Mesendoderm (in vitro differentiated cells): ENCODE measurements at regions not wholly inside any gene's neighbourhood (a gene's known extent, or its start where the extent isn't known, plus 50 kb on each side); places are given as distances from the start of the nearest gene placed in this dataset.

ENCODE experiments used
- DNase-seq: peaks from one replicate; pipeline ENCODE4 v3.0.0; 2013
- H2AK5ac ChIP-seq: 2 replicates; pipeline ENCODE4 v1.6.1; 2013; ENCODE audit warnings: low read length, inconsistent platforms
- H2BK120ac ChIP-seq: 2 replicates; pipeline ENCODE4 v1.6.1; 2013; ENCODE audit warnings: low read depth, mild to moderate bottlenecking, low read length, moderate library complexity, mixed read lengths
- H2BK15ac ChIP-seq: replicated peaks from 2 replicates; pipeline ENCODE4 v1.6.1; 2013; ENCODE audit warnings: low read depth, mild to moderate bottlenecking, moderate library complexity
- H2BK5ac ChIP-seq: 2 replicates; pipeline ENCODE4 v1.6.1; 2013; ENCODE audit warnings: low read length, inconsistent platforms
- H3K18ac ChIP-seq: 2 replicates; pipeline ENCODE4 v1.6.1; 2013; ENCODE audit warnings: mild to moderate bottlenecking, low read length, mixed read lengths
- H3K23ac ChIP-seq: one replicate; pipeline ENCODE4 v1.6.1; 2013; ENCODE audit warnings: low read length
- H3K27ac ChIP-seq: 2 replicates; pipeline ENCODE4 v1.5.1; 2013; ENCODE audit warnings: low read depth, mild to moderate bottlenecking, inconsistent platforms, low read length, moderate library complexity
- H3K27me3 ChIP-seq: 2 replicates; pipeline ENCODE4 v1.6.1; 2013; ENCODE audit warnings: low read length, control low read depth, mild to moderate bottlenecking, inconsistent platforms; ENCODE audit not compliant: insufficient read depth, poor library complexity
- H3K36me3 ChIP-seq: 2 replicates; pipeline ENCODE4 v1.6.1; 2013; ENCODE audit warnings: low read length, inconsistent platforms; ENCODE audit not compliant: control insufficient read depth, insufficient read depth
- H3K4ac ChIP-seq: one replicate; pipeline ENCODE4 v1.6.1; 2013; ENCODE audit warnings: low read depth, mild to moderate bottlenecking, low read length, moderate library complexity
- H3K4me1 ChIP-seq: 2 replicates; pipeline ENCODE4 v1.6.1; 2013; ENCODE audit warnings: low read depth, low read length, inconsistent platforms; ENCODE audit not compliant: control insufficient read depth
- H3K4me2 ChIP-seq: 2 replicates; pipeline ENCODE4 v1.6.1; 2013; ENCODE audit warnings: low read length
- H3K4me3 ChIP-seq: 2 replicates; pipeline ENCODE4 v1.5.1; 2013; ENCODE audit warnings: mild to moderate bottlenecking, low read length
- H3K56ac ChIP-seq: one replicate; pipeline ENCODE4 v1.6.1; 2013; ENCODE audit warnings: low read length
- H3K79me1 ChIP-seq: 2 replicates; pipeline ENCODE4 v1.6.1; 2013; ENCODE audit warnings: low read length, inconsistent platforms
- H3K79me2 ChIP-seq: 2 replicates; pipeline ENCODE4 v1.6.1; 2013; ENCODE audit warnings: mild to moderate bottlenecking, low read length; ENCODE audit not compliant: control insufficient read depth, insufficient read depth
- H3K9ac ChIP-seq: 2 replicates; pipeline ENCODE4 v1.6.1; 2013; ENCODE audit warnings: low read length, inconsistent platforms
- H4K5ac ChIP-seq: one replicate; pipeline ENCODE4 v1.6.1; 2013; ENCODE audit warnings: low read length
- H4K8ac ChIP-seq: one replicate; pipeline ENCODE4 v1.6.1; 2013; ENCODE audit warnings: low read depth, mild to moderate bottlenecking, control low read depth, low read length, moderate library complexity
- WGBS: extraction: QIAGEN DNeasy Blood & Tissue Kit; methylation state at CpG from one replicate; pipeline ENCODE4 v1.1.7; 2013; ENCODE audit warnings: low lambda C conversion rate, missing lambda C conversion rate; ENCODE audit not compliant: insufficient coverage; ENCODE audit errors: extremely low coverage; 5-methylcytosine and 5-hydroxymethylcytosine counted together

DNA sequence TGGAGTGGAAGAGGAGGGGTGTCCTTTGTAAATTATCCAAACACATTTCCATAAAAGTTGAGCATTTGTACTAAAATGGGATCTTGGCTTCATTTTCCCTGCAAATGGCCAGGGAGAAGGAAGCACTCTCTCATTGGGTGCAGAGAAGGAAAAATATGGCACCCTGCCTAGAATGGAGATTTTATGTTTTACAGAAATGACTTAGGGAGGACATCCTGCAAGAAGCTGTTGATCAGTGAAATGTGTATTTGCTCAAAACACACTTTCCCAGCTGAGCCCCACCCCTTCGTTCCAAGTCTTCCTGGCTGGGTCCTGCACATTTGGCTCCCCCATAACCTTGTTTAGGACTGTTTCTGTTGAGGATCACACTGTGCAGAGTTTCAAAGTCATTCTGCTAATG is 213.5 kb upstream of the TAPT1 start:
- DNase-seq: no peak
- H3K9ac ChIP-seq: no peak overlapping the region
- no peak overlapping the region for H3K27ac ChIP-seq
- no peak overlapping the region for H3K56ac ChIP-seq
- H2AK5ac ChIP-seq: no peak overlapping the region
- no peak overlapping the region for H2BK15ac ChIP-seq
- H3K4me1 ChIP-seq: no peaks in the 10 kb centered on the region
- no peaks in the 10 kb centered on the region for H3K27me3 ChIP-seq
- H3K23ac ChIP-seq: no peak overlapping the region
- no peak overlapping the region for H2BK120ac ChIP-seq
- no CpG with 5 or more reads among the region's 1 CpG for WGBS
- no peak overlapping the region for H3K4ac ChIP-seq
- H3K4me2 ChIP-seq: no peak overlapping the region
- no peak overlapping the region for H3K18ac ChIP-seq
- H4K8ac ChIP-seq: no peak overlapping the region
- no peak overlapping the region for H3K4me3 ChIP-seq
- no peak overlapping the region for H4K5ac ChIP-seq
- H2BK5ac ChIP-seq: no peak overlapping the region
- H3K79me2 ChIP-seq: no peaks in the 10 kb centered on the region
- H3K79me1 ChIP-seq: no peaks in the 10 kb centered on the region
- no peaks in the 10 kb centered on the region for H3K36me3 ChIP-seq

DNA sequence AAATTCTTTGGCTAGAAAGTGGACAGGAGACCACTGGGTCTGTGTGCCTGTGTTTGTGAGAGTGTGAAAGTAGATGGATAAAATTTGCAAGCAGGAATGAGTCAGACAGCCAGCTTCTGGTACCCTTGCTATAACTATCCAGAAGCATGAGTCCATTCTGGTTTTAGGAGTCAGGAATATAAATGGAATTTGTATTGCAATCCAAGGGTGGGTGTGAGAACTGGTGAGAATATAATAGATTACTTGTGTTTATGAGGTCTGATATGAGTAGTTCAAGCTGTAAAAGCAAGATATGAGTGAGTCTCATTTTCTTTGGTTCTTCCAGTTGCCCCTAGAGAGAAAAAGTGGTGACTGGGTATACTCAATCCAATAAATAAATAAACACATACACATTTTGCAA is 212.7 kb upstream of the TAPT1 start:
- Histone ChIP-seq H2BK120ac (no peak overlapping the region), H3K27ac (no peak overlapping the region), H3K4me3 (no peak overlapping the region), H3K23ac (no peak overlapping the region), H3K79me1 (no peaks in the 10 kb centered on the region), H2BK5ac (no peak overlapping the region), H3K18ac (no peak overlapping the region), H2BK15ac (no peak overlapping the region), H3K4ac (no peak overlapping the region), H3K36me3 (no peaks in the 10 kb centered on the region), H3K9ac (no peak overlapping the region), H3K4me1 (no peaks in the 10 kb centered on the region), H4K8ac (no peak overlapping the region), H3K4me2 (no peak overlapping the region), H3K56ac (no peak overlapping the region), H3K27me3 (no peaks in the 10 kb centered on the region), H3K79me2 (no peaks in the 10 kb centered on the region), H4K5ac (no peak overlapping the region), H2AK5ac (no peak overlapping the region)
- DNase-seq: no peak

DNA sequence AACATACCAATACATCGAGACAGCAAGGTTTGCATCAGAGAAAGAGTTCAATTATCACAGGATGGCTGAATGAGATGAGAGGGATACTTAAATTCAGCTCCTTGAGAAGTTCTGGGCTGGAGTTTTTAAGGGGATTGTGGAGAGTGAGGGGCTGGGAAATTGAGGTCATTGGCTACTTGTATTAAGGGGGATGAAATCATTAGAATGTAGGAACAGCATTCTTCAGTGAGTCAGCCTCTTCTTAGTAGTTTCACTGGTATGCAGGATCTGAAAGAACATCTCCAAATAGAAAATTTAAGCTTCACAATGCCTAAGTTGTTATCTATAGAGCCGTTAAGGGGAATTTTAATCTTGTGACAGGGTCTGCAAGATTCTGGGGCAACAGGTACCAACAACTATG is 211.6 kb upstream of the TAPT1 start:
- H3K79me2 ChIP-seq: no peaks in the 10 kb centered on the region
- H3K27me3 ChIP-seq: no peaks in the 10 kb centered on the region
- H2AK5ac ChIP-seq: no peak overlapping the region
- H4K8ac ChIP-seq: no peak overlapping the region
- no peak overlapping the region for H4K5ac ChIP-seq
- no peak overlapping the region for H3K4me2 ChIP-seq
- H3K23ac ChIP-seq: no peak overlapping the region
- H3K4ac ChIP-seq: no peak overlapping the region
- no peak overlapping the region for H3K4me3 ChIP-seq
- peak; percentile 5 for DNase-seq
- no peak overlapping the region for H3K9ac ChIP-seq
- H3K79me1 ChIP-seq: no peaks in the 10 kb centered on the region
- WGBS: no CpG with 5 or more reads among the region's 2 CpGs
- H3K27ac ChIP-seq: no peak overlapping the region
- no peaks in the 10 kb centered on the region for H3K4me1 ChIP-seq
- no peak overlapping the region for H2BK5ac ChIP-seq
- no peak overlapping the region for H3K56ac ChIP-seq
- no peaks in the 10 kb centered on the region for H3K36me3 ChIP-seq
- no peak overlapping the region for H3K18ac ChIP-seq
- H2BK120ac ChIP-seq: no peak overlapping the region
- no peak overlapping the region for H2BK15ac ChIP-seq

DNA sequence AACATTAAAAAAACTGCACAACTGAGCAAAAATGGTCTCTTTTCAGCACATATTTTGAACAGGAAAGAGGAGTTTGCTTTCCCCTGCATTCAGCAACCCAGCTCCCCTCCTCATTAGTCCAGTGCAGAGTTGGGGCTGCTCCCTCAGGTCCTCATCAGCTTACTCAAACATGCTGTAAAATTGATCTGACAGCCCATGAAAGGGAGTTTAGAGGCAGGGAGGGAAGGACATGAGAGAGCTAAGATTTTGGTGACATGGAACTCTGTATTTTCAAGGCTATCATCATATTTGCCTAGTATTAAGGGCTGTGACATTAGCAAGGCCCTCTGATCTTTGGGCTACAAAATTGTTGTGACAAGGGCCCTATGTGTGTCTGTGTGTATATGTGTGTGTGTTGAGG is 205.6 kb upstream of the TAPT1 start:
- Histone ChIP-seq H3K56ac (no peak overlapping the region), H4K5ac (no peak overlapping the region), H2AK5ac (no peak overlapping the region), H3K27me3 (peaks cover 2% of the 10 kb centered on the region), H3K9ac (no peak overlapping the region), H3K27ac (no peak overlapping the region), H2BK15ac (no peak overlapping the region), H3K18ac (no peak overlapping the region), H3K4me1 (no peaks in the 10 kb centered on the region), H3K23ac (no peak overlapping the region), H3K4me3 (no peak overlapping the region), H3K79me1 (no peaks in the 10 kb centered on the region), H4K8ac (no peak overlapping the region), H3K4ac (no peak overlapping the region), H3K36me3 (no peaks in the 10 kb centered on the region), H3K4me2 (no peak overlapping the region), H2BK5ac (no peak overlapping the region), H2BK120ac (no peak overlapping the region), H3K79me2 (no peaks in the 10 kb centered on the region)
- DNase-seq: no peak

DNA sequence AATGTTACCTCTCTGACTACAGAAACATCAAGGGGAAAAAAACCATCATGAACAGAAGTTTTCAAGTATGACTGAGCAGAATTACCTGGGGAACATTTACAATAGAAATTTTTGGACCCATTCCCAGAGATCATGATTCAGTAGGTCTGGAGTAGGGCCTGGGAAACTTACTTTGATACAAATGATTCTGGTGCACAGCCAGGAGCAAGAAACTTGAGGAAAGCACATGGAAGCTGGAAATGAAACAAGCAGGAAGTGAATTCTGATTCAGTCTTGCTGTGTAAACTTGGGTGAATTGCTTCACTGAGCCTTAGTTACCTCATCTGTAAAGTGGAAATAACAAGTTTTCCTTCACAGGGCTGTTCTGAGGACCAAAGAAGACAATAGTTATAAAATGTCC is 192.5 kb upstream of the TAPT1 start:
- Histone ChIP-seq H3K56ac (no peak overlapping the region), H4K5ac (no peak overlapping the region), H3K18ac (no peak overlapping the region), H3K23ac (no peak overlapping the region), H3K36me3 (no peaks in the 10 kb centered on the region), H4K8ac (no peak overlapping the region), H2BK120ac (no peak overlapping the region), H2AK5ac (no peak overlapping the region), H3K4me3 (no peak overlapping the region), H3K4me1 (no peaks in the 10 kb centered on the region), H3K27ac (no peak overlapping the region), H3K79me2 (no peaks in the 10 kb centered on the region), H3K27me3 (no peaks in the 10 kb centered on the region), H3K9ac (no peak overlapping the region), H2BK15ac (no peak overlapping the region), H2BK5ac (no peak overlapping the region), H3K79me1 (no peaks in the 10 kb centered on the region), H3K4me2 (no peak overlapping the region), H3K4ac (no peak overlapping the region)
- DNase-seq: no peak

DNA sequence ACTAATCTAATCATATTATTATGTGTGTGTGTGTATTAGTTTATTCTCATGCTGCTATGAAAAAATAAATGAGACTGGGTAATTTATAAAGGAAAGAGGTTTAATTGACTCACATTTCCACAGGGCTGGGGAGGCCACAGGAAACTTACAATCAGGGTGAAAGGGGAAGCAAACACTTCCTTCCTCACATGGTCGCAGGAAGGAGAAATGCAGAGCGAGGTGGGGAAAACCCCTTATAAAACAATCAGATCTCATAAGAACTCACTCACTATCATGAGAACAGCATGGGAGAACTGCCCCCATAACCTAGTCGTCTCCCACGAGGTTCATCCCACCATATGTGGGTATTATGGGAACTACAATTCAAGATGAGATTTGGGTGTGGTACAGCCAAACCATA is 190.9 kb upstream of the TAPT1 start:
- WGBS: no CpG with 5 or more reads among the region's 4 CpGs
- no peak overlapping the region for H3K4me3 ChIP-seq
- H3K4me2 ChIP-seq: no peak overlapping the region
- H3K4me1 ChIP-seq: no peaks in the 10 kb centered on the region
- no peak overlapping the region for H3K23ac ChIP-seq
- no peaks in the 10 kb centered on the region for H3K27me3 ChIP-seq
- no peak overlapping the region for H3K4ac ChIP-seq
- no peak for DNase-seq
- H3K9ac ChIP-seq: no peak overlapping the region
- no peaks in the 10 kb centered on the region for H3K79me1 ChIP-seq
- no peak overlapping the region for H3K56ac ChIP-seq
- no peak overlapping the region for H2BK5ac ChIP-seq
- H2AK5ac ChIP-seq: no peak overlapping the region
- H3K36me3 ChIP-seq: no peaks in the 10 kb centered on the region
- no peaks in the 10 kb centered on the region for H3K79me2 ChIP-seq
- H2BK120ac ChIP-seq: no peak overlapping the region
- H2BK15ac ChIP-seq: no peak overlapping the region
- H3K18ac ChIP-seq: no peak overlapping the region
- H4K5ac ChIP-seq: no peak overlapping the region
- no peak overlapping the region for H4K8ac ChIP-seq
- H3K27ac ChIP-seq: no peak overlapping the region
